ENCODE measurements at regions not wholly inside any gene's neighbourhood (a gene's known extent, or its start where the extent isn't known, plus 50 kb on each side); places are given as distances from the start of the nearest gene placed in this dataset.
A peak's percentile ranks its signal among the peaks of the same experiment; 100 is the strongest.

DNA sequence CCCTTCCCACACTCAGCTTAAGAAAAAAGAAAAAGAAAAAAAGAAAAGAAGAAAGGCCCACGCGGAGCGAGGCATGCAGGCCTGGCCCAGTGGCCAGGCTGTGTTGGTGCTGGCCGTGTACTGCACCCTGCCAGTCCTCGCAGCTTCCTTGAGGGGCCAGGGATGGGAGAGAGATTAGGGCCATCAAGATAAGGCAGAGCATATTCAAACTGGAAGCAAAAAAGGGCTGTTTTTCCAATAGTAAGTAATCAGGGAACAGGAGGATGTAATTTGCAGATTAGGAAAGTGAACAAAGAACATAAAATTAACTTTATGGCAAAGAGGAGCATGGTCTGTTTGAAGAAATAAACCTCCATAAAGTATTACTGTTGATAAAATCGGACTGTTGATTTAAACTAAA is 319.6 kb upstream of the CLINT1 start:
- no peak for DNase-seq

DNA sequence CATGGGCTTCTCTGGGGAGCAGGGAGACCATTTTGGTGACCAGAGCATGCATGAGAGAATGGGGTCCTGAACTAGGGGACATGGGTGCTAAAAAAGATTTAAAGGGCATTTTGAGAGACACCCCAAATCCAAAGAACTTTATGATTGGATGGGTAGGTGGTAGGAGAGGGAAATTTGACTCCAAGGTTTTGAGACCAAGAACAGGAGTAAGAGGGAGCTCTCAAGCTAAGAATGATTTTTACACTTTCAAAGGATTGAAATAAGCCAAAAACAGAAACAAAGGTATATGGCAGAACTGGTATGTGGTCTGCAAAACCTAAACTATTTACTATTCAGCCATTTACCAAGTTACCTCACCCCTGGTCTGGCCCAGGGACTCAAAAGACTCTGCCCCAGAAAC is 318.2 kb upstream of the CLINT1 start:
- no peak for DNase-seq

DNA sequence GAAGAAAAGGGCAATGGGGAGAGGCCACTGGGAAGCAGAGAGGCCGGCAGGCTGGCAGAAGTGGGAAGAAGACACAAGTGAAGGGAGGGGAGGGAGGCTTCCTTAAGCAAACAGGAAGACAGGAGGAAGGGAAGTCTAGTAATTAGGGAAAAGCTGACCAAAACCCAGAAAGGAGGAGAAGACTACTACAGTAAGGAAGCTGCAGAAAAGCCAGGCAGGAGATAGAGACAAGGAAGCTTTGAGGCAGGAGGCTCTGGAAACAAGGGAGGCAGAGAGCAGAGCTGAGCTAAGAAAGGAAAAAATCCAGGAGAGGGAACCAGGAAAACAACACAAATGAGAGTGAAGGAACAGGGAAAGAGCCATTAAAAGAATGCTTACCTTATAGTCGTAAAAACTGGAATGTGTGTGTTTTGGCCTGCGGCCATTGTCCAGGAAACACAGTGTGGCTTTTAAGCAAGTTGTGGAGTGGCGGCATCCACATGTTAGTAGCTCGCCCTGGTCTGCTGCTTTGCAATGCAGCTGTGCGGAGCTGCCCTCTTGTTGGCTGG is 317.1 kb upstream of the CLINT1 start:
- DNase-seq = peak; percentile 36

DNA sequence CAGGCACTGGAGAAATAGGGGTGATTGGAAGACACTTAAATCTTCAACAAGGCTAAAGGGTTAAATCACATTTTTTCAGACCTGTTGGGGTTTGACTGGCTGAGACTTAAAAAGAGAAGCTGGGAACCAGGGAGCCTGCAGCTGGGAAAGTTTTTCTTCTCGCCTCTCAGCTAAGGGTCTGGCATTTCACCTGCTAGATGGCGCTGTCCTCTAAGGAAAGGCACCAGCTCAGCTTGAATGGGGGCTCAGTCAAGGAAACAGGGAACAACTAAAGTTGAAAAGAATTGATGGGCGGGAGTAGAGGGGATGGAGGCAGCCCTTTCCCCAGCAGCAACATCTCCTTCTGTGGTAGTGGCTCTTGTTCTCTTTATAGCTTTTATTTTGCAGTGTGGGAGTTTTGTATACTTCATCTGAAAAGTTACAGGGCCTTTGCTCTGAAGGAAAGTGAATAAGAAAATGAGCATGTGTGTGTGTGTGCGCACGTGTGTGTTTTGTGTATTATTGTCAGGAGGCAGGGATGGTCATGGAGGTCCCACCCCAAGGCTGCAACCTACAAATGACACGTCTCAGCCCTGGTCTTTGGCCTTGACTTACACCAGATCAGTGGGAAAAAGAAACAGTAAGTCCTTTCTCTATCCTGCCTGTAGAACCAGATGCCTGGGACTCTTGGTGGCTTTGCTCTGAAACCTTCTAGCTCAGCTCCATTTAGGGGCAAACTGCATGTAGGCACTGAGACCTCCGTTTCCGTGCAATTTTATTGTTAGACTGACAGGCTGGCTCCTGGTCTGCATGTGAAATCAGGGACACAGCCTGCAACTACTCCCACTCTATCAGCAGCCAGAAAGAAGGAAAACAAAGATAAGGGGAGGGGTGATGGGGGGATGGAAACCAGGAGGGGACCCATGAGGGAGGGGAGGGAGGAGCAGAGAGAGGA is 316.2 kb upstream of the CLINT1 start:
- peak; percentile 88 for DNase-seq

DNA sequence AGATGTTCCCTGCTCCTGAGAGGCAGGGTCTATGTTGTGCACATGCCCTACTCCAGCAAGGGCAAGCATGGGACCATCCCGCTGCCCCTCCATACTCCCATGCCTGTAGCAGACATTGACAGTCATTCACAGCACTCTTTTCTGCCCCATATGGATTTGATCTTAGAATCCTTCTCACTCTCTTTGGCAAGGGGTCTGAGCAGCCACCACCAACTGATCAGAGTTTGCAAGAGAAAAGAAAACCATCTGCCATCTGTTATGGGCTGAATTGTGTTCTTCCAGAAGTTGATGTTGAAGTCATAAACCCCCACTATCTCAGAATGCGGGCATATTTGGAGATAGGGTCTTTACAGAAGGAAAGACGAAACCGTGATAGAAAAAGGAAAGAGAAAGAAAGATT is 315.1 kb upstream of the CLINT1 start:
- no peak for DNase-seq

DNA sequence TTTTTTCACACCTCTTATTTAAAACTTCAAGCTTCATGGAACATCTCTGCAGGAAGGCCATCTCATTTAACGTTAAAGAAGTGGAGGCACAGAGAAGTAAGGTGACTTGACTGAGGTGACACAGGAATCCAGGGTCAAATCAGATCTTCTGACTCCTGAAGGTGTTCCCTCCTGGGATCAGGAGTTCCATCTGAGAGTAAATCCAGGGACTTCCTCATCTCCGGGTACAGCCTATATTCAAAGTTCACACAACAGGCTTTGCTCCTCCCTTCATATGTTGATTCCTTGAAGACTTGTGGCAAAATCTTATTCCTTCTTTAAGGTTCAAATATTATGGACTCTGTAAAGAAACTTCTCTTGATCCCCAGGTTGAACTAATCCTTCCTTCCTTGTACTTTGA is 313.1 kb upstream of the CLINT1 start:
- no peak for DNase-seq

DNA sequence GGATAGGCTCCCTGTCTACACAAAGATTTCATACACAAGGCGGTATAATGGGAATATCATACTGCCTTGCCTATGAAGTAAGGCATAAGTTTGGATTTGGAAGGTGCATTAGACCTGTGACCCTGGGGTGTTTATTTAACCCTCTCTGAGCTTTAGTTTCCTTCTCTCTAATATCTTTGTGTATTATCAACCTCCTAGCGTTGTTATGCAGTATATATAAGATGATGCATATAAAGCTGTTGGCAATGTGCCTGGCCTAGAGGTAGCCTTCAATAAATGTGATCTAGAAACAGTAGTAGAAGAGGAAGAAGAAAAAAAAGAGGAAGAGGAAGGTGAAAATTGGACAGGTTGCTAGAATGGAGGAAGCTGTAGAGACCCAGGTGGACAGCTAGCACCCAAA is 311.6 kb upstream of the CLINT1 start:
- DNase-seq = no peak

DNA sequence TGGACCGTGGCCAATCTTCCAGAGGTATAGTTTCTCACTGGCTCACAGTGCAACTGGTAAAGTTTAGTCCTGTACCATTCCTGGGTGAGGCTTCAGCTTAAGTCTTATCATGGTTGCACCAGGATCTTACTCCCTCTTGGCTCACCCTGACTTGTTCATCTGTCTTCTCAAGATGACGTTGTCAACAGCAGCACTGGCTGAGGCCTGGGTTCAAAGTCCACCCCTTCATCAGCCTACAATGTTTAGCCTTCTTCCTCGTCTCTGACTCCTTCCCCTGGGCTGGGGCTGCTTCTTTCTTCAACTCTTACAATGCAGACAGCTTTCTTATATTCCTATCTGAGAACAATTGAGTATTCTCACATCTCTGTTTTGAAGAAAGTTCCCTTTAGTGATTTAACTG is 311.1 kb upstream of the CLINT1 start:
- no peak for DNase-seq

DNA sequence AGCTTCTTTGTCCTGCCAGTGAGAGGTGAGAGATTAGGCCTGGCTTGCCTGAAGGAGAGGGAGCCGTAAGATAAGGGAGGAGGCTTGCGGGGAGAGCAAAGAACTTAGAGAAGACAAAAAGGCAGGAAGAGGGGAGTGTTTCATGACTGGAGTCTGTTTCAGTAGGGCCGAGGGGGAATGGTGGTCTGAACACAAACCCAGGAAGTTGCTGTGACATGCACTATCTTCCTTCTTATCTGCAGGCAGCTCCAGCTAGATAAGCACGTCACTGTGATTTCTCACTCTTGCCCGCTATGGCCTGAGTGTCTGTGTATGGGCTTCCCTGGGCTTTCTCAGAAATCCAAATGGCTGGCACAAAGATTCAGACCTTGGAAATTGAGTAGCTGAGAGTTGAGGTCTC is 307.5 kb upstream of the CLINT1 start:
- DNase-seq = no peak

DNA sequence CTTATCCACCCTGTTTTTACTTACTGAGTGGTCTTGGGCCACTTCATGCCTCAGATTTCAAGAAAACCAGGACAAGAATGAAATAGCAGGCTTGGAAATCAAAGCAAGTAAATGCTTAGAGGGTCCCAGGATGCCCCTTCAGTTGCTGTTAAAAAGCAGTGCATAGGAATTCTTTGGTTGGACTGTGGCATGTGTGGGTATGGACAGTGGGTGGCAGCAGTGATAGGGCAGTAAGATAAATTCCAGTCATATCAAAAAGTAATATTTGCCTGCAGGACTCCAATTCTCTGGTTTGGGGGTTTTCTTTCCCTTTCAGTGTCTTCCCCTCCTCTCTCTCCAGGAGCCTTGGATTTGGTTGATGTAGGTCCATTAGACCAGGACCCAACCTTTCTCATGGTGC is 306.7 kb upstream of the CLINT1 start:
- DNase-seq = no peak

DNA sequence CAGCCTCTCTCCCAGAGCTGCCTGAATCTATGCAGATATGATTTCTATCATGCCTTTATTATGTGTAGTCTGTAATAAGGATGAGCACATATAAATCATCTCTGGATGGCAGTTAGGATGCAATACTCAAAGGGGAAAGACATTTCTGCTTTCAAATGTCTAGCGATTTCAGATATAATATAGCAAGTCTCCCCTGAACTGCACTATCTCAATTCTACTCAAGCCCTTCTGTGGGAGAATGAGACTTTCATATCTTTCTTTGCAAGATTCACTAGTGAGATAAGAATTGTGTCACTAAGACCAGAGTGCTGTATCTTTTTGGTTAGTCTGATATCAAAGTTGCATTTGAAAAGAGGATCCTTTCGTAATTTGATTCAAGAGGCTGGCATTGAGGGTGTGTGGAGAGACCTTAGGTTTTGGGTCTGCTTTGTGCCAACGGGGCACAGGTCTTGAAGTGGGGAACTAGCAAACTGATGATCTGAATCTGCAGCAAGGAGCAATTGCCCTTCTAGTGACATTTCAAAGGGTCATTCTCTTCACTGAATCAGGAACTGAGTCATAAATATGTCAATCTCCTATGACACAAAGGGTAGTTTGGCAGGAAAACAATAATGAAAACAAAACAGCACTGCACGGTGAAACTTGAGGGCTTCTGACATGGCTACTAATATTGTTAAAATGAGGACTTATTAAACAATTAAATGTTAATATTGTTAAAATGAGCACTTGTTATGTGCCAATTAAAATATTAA is 305.5 kb upstream of the CLINT1 start:
- no peak for DNase-seq

DNA sequence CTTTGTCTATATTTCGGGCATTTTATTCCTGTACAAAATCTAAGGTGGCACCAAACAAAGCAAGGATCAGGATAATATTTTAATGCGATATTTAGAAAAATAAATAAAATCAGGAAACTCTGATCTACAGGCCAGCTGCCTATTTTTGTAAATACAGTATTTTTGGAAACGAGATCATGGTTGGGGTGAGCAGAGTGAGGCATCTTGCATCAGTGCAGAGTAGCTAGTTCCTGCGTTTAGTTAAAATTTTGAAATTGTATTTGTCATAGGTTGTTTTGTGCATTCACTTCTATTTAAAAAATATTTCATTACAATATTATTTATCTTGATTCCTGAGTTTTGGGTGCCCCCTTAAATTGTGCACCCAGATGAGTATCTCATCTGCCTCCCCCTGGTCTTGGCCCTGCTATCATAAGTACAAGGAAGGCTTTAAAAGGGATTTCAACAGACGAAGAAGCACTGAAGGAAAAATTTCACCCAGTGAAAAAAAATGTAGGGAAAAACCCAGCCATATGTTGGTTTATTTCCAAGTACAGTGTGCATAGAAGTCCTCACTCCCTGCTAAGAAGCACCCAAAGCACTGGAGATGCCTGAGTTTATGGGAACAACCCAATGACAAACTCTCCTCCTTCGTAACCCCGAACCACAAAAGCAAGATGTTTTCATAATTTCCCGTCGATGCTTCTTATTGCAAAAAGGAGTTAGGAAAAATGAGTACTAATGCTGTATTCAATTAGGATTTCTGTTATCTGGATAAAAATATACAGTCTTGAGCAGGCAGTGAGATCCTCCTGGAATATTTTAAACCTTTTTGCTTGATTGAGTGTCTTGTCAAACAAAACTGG is 304.7 kb upstream of the CLINT1 start:
- DNase-seq = no peak

DNA sequence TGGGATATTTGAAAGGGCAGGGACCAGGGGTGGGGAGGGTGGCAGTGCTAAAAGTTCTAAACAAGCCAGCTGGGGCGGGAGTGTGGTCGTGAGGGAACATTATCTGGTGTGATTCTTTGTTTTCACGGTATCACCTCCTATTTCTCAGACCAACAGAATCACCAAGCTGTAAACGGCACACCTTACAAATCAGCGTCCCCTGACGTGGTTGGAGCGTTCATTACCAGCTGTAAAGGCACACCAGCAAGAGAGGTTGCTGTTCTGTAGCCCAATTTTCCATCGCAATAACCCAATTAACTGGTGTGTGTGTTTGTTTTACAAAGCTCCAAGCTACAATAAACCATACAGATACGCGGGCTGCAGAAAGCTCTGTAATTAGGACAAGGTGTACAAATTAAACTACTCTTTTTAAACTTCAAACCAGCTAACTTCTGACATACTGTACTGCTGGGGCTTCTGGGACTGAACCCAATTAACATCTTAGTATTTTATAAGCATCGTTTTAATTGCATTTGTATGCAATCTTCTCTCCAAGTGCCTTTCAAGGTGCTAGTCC is 303.6 kb upstream of the CLINT1 start:
- DNase-seq = no peak

DNA sequence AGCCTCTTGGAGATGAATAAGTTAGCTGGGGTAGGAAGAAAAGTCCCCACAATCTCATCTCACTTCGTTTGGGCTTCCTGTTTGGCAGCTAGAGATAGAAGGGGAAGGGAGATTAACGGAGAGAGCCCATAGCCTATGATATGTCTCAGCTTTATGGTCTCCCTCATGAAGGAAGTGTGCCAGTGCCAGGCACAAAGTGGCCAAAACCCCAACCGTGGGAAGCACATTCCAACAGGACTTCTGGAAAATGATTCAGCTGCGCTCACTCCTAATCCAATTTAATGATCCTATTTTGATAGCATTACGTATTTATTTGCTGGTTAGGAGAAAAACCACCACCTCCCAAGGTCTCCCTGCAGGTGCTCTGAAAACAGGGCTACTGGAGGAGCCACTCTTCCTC is 303.1 kb upstream of the CLINT1 start:
- DNase-seq = no peak

DNA sequence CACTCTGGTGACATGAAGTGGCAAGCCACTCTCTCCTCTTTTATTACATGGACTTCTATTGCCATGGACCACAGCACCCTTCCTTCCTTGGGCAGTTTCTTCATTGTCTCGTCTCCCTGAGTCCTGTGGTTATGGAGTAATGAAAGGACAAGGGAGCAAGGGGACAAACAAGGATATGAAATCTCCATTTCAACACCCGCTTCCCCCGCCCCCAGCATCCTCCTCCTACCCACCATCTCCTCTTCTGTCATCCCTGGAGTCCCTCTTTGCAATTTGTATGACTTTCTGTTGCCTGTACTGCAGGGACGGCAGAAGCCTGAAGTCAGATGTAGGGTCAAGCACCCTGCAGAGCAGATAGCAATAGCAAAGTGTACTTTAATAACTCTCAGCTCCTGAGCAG is 300.7 kb upstream of the CLINT1 start:
- no peak for DNase-seq

DNA sequence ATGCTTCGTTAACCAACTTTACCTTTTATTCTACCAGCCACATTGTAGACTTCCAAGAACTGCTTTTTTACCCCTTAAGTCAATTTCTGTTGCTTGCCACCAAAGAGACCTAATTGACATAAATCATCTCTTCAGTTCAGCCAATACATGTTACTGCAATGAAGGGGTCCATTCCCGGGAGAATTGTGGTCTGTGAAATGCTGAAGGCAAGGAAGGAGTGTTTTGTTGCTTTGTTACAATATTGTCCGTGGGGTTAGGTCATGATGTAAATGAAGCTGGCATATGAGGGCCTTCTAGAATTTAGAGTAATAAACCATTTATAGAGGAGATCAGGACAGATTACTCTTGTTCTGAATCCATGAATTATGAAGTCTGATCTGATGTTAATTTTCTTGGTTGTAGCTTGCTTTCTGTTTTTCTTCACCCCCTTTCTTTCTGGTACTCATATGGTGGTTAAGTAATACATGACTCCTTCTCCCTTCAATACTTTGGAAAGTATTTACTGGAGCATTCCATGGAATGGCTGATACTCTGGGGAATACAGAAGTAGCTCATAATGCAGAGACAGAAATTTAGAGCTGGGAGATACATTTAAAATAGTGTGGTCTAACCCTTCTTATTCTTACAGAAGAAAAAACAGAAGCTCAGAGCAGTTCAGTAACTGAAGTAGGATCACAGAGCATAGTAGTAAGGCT is 297.0 kb upstream of the CLINT1 start:
- no peak for DNase-seq

DNA sequence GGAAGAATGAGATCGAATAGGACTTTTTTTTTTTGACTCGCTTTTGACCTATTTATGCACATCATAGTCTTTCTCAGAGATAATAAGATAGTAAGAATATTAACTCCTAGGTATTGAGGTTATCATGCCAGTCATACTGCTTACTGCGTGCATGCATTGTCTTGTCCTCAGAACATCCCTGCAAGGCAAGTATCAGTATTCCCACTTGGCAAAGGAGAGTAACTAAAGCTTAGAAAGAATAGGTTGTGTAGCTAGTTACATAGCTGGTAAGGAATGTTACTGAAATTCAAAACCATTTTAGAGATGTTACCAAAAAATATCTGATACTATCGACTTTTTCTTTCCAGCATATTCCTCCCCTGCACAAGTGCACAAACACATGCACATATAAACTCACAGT is 296.1 kb upstream of the CLINT1 start:
- no peak for DNase-seq

DNA sequence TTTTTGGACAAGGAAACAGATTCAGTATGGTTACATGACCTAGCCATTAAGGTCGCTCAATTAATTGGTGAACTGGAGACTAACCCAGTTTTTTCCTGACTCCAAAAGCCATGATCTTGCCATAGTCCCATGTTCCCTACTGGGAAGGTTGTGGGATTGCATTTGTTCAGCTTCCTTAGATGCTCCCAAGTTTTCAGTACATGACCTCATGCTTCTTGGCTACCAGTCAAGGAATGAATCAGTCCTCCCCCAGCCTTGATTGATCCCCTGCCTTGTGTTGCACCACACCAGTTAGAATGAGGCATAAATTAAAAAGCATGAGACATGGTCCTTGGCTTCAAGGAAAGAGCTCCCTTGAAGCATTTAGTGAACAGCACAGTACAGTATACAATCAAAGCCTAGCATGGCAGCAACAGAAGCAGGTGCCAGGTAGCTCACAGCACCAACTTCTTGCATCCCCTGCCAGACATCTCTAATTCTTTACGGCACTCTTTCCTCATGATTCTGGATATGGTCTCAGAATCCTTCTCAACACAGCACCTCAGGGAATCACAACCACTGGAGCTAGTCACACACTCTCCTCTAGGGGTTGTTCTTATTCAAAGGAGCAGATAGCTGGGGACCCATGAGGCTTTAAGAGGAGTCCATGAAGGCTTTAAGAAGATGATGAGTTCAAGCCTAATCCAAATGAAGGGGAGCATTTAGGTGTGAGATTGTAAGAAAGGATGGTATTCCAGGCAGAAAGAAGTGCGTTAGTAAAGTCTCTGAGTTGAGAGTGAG is 295.5 kb upstream of the CLINT1 start:
- no peak for DNase-seq

DNA sequence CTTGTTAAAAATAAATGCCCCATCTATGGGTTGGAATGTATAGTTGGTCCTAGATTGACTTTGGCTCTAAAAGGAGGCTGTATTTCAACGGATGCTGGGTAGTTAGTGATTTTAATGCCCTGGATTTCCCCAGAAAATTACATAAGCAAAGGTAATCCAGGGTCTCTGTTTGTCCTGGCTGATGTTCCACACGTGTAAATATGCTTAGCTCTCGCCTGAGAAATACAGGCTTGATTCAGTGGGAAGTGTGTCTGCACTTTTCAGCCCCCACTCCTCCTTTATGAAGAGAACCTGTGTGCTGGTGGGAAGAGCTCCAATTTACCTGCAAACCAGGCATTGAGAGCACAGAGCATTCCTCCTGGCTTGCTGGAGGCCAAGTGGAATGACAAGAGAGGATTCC is 294.6 kb upstream of the CLINT1 start:
- DNase-seq = no peak

DNA sequence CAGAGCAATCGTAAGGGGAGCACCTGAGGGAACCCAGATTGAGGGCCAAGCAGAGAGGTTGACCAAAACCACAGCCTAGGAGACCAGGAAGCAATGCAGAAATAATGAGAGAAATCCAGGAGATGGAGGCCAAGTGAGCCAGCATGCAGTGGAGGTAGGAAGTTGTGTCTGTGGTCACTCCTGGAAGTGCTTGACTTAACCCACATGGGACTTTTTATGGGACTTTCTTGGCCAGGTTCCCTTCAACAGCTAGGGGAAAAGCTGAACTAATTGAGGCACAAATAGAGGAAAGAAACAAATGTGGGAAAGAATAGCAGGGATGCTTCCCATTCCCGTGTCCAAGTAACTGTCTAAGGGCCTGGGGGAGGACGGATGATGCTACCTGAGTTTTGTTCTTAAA is 293.2 kb upstream of the CLINT1 start:
- DNase-seq = no peak

DNA sequence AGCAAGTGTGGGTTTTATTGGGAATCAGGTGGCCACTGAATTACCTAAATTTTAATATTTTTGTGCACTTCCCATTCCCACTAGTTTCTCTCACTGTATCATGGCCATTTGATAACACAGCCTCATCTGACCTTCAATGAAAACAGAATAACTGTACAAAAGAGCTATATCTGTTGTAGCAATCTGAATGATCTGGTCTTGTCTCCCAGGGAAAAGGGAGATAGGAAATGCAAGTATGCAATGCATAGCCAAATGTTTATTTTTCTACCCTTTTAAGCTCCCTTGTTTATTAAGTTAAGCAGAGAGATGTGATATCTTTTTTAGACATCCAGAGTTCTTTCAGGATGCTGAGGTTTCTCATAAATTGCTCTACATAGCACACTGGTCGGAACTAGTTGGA is 288.3 kb upstream of the CLINT1 start:
- DNase-seq = no peak
